ENCODE measurements at regions not wholly inside any gene's neighbourhood (a gene's known extent, or its start where the extent isn't known, plus 50 kb on each side); places are given as distances from the start of the nearest gene placed in this dataset.

DNA sequence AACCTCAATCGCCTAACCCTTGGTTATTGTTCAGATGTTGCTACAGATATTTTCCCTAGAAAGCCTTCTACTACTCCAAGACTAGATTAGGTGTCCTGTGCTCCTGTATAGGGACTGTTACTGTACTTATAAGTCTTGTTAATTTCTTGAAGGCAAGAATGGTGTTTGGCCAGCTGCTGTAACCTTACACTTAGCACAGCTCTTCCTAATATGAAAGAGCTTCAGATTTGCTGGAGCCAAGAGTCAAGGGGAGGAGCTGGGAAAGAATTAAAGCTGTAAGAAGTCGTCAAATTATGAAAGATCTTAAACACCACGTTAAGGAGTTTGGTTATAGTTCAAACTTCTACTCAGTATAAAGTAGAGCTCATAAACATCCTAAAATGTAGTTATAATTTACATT lies 245.9 kb upstream of the TLL1 start:
- H3K27ac ChIP-seq (replicated peaks): no peak overlapping the region
- DNase-seq: no peak
- peaks cover 11% of the 10 kb centered on the region for H3K4me1 ChIP-seq
- H3K36me3 ChIP-seq: no peaks in the 10 kb centered on the region
- H3K9me3 ChIP-seq (replicated peaks): no peaks in the 10 kb centered on the region
- TF ChIP-seq CTCF (IDR thresholded peaks at IDR 0.05; ENCODE audit: borderline replicate concordance): no peak
- peak overlapping the region; percentile 13 for H3K4me3 ChIP-seq
- no peaks in the 10 kb centered on the region for H3K27me3 ChIP-seq (ENCODE audit: low read depth)
- intact Hi-C loops (cut with micrococcal nuclease): no loop called here

GRCh38 chr4:165627548-165627947 lies 245.5 kb upstream of the TLL1 start:
- no peak for TF ChIP-seq CTCF (IDR thresholded peaks at IDR 0.05; ENCODE audit: borderline replicate concordance)

DNA sequence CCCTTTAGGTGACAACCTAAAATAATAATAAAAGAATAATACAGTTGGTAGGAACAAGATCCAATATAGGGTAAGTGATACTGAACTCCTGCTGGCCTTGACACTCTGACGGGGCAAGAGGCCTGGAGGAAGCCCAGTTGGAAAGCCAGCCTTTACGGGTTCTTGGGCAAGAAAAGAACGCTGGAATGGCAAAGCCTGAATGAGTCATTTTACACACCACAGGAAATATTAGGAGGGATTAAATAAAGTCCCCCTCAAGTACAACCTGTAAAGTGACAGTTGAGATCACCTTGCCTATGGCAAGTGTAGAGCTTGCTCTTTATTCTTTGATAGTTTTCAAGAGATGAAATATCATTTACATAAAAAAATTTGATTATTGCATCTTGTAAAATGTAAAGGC lies 244.5 kb upstream of the TLL1 start:
- Histone ChIP-seq H3K27me3 (ENCODE audit: low read depth) (no peaks in the 10 kb centered on the region), H3K4me1 (peaks cover 11% of the 10 kb centered on the region), H3K27ac (replicated peaks) (no peak overlapping the region), H3K9me3 (replicated peaks) (no peaks in the 10 kb centered on the region), H3K36me3 (no peaks in the 10 kb centered on the region), H3K4me3 (no peak overlapping the region)
- intact Hi-C loops (cut with micrococcal nuclease): no loop called here
- TF ChIP-seq CTCF (IDR thresholded peaks at IDR 0.05; ENCODE audit: borderline replicate concordance): no peak
- DNase-seq: no peak

More at GRCh38 chr4:165627548-165627947, 245.5 kb upstream of the TLL1 start:
- no peak overlapping the region for H3K27ac ChIP-seq (replicated peaks)
- intact Hi-C loops (cut with micrococcal nuclease): no loop called here
- DNase-seq: no peak
- H3K4me3 ChIP-seq: peak overlapping the region; percentile 13
- H3K27me3 ChIP-seq (ENCODE audit: low read depth): no peaks in the 10 kb centered on the region
- no peaks in the 10 kb centered on the region for H3K9me3 ChIP-seq (replicated peaks)
- H3K36me3 ChIP-seq: no peaks in the 10 kb centered on the region
- H3K4me1 ChIP-seq: peaks cover 11% of the 10 kb centered on the region

DNA sequence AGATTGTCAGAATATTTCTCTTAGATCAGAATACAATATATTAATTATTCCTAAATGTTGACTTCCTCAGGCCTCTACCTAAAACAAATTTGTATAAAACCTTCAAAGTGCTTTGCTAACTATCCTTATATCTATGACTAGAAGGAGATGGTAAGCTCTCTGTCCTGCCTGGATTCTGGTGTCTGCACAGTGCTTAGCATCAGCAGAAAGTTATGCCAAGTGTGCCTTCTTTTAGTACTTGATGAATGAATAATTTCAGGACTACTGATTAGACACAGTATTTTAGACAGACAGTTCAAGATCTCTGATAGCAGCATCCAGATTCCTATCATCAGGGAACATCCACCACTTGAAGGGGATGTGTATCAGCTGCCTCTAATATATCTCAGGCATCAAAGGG lies 242.4 kb upstream of the TLL1 start:
- Histone ChIP-seq H3K4me1 (peaks cover 11% of the 10 kb centered on the region), H3K27me3 (ENCODE audit: low read depth) (no peaks in the 10 kb centered on the region), H3K9me3 (replicated peaks) (peaks cover 13% of the 10 kb centered on the region), H3K27ac (replicated peaks) (peak overlapping the region; percentile 52), H3K4me3 (no peak overlapping the region), H3K36me3 (no peaks in the 10 kb centered on the region)
- intact Hi-C loops (cut with micrococcal nuclease): no loop called here
- TF ChIP-seq CTCF (IDR thresholded peaks at IDR 0.05; ENCODE audit: borderline replicate concordance): no peak
- DNase-seq: no peak

DNA sequence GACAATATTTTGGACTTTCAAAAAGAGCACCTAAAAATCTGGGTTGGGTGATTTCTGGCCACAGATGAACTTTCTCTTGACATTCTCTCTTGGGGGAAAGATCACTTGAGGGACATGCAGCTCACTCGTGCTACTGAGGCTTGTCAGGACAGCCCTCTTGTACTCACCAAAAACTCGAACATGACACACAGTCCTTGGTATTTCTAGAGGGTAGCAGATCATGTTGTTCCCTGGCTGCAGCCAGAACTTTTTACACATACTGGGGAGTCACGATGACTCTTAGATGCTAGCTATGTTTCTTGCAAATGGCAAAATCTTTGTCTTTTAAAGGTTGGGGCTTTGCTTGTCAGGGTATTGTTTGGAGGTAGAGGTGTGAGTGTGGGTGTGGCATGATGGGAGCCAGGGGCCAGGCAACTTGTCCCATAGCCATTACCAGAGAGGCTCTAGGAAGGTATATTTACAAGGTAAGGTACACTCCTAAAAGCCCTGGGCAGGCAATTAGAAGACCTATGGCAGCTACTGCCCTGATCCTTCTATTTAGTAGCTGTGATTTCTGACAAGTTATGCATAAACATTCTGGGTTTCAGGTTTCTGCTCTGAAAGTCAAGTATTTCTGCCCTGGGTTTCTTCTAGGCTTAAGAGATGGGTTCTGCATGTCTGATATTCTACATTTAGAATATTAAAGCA lies 241.7 kb upstream of the TLL1 start:
- Histone ChIP-seq H3K27ac (replicated peaks) (peak overlapping the region; percentile 52), H3K36me3 (no peaks in the 10 kb centered on the region), H3K27me3 (ENCODE audit: low read depth) (no peaks in the 10 kb centered on the region), H3K4me3 (no peak overlapping the region), H3K4me1 (peaks cover 11% of the 10 kb centered on the region), H3K9me3 (replicated peaks) (peaks cover 20% of the 10 kb centered on the region)
- intact Hi-C loops (cut with micrococcal nuclease): no loop called here
- no peak for TF ChIP-seq CTCF (IDR thresholded peaks at IDR 0.05; ENCODE audit: borderline replicate concordance)
- DNase-seq: no peak
